ENCODE measurements at regions not wholly inside any gene's neighbourhood (a gene's known extent, or its start where the extent isn't known, plus 50 kb on each side); places are given as distances from the start of the nearest gene placed in this dataset.

GRCh38 chr3:40623567-40623966, 98.8 kb downstream of the ZNF621 start:
- H3K4me1 ChIP-seq, result no peaks in the 10 kb centered on the region
- TF ChIP-seq POLR2A (IDR thresholded peaks at IDR 0.05), result no peak
- TF ChIP-seq CTCF (IDR thresholded peaks at IDR 0.05), result no peak
- H3K4me3 ChIP-seq, result no peak overlapping the region
- no peaks in the 10 kb centered on the region for H3K36me3 ChIP-seq (ENCODE audit: low read depth, missing control alignments)
- H3K27me3 ChIP-seq, result no peaks in the 10 kb centered on the region
- DNase-seq, result no peak
- 47 to 50% methylated on average over 1 of the region's 1 CpG for WGBS, 2 donors
- intact Hi-C loops (cut with DNase I; ENCODE audit: low total_unique reads), result no loop called here
- no peaks in the 10 kb centered on the region for H3K9me3 ChIP-seq
- no peak overlapping the region for H3K27ac ChIP-seq

- no peak for DNase-seq
- H3K9me3 ChIP-seq, result no peaks in the 10 kb centered on the region
- H3K27ac ChIP-seq, result no peak overlapping the region
- no peaks in the 10 kb centered on the region for H3K36me3 ChIP-seq (ENCODE audit: low read depth, missing control alignments)
- H3K4me3 ChIP-seq, result no peak overlapping the region
- H3K27me3 ChIP-seq, result no peaks in the 10 kb centered on the region
- intact Hi-C loops (cut with DNase I; ENCODE audit: low total_unique reads), result no loop called here
- TF ChIP-seq CTCF (IDR thresholded peaks at IDR 0.05), result no peak
- WGBS, 2 donors, result 78 to 89% methylated on average over 2 of the region's 2 CpGs
- H3K4me1 ChIP-seq, result no peaks in the 10 kb centered on the region
Measured at GRCh38 chr3:40624189-40624769, 99.5 kb downstream of the ZNF621 start.

- DNase-seq, result no peak
- 83 to 92% methylated on average over 1 of the region's 1 CpG for WGBS, 2 donors
- Histone ChIP-seq H3K27me3 (no peaks in the 10 kb centered on the region), H3K4me1 (no peaks in the 10 kb centered on the region), H3K4me3 (no peak overlapping the region), H3K27ac (no peak overlapping the region), H3K9me3 (no peaks in the 10 kb centered on the region), H3K36me3 (ENCODE audit: low read depth, missing control alignments) (no peaks in the 10 kb centered on the region)
- intact Hi-C loops (cut with DNase I; ENCODE audit: low total_unique reads), result no loop called here
- TF ChIP-seq CTCF (IDR thresholded peaks at IDR 0.05) (no peak), POLR2A (IDR thresholded peaks at IDR 0.05) (no peak)
Measured at GRCh38 chr3:40627095-40627494, 102.3 kb downstream of the ZNF621 start.

GRCh38 chr3:40628984-40629383, 104.2 kb downstream of the ZNF621 start:
- no peak for TF ChIP-seq POLR2A (IDR thresholded peaks at IDR 0.05)
- no peak for TF ChIP-seq CTCF (IDR thresholded peaks at IDR 0.05)
- H3K27me3 ChIP-seq, result no peaks in the 10 kb centered on the region
- intact Hi-C loops (cut with DNase I; ENCODE audit: low total_unique reads), result no loop called here
- H3K9me3 ChIP-seq, result no peaks in the 10 kb centered on the region
- no peak overlapping the region for H3K4me3 ChIP-seq
- 78 to 80% methylated on average over 3 of the region's 3 CpGs for WGBS, 2 donors
- no peak overlapping the region for H3K27ac ChIP-seq
- H3K4me1 ChIP-seq, result no peaks in the 10 kb centered on the region
- H3K36me3 ChIP-seq (ENCODE audit: low read depth, missing control alignments), result no peaks in the 10 kb centered on the region
- no peak for DNase-seq

GRCh38 chr3:40631341-40631995, 106.7 kb downstream of the ZNF621 start:
- Histone ChIP-seq H3K27ac (no peak overlapping the region), H3K4me1 (no peaks in the 10 kb centered on the region), H3K9me3 (no peaks in the 10 kb centered on the region), H3K27me3 (no peaks in the 10 kb centered on the region), H3K36me3 (ENCODE audit: low read depth, missing control alignments) (no peaks in the 10 kb centered on the region), H3K4me3 (no peak overlapping the region)
- 42 to 52% methylated on average over 5 of the region's 5 CpGs for WGBS, 2 donors
- no peak for TF ChIP-seq POLR2A (IDR thresholded peaks at IDR 0.05)
- no peak for TF ChIP-seq CTCF (IDR thresholded peaks at IDR 0.05)
- DNase-seq, result peak; percentile 23
- intact Hi-C loops (cut with DNase I; ENCODE audit: low total_unique reads), result no loop called here

Data from testis (tissue), 2 donors.